Left renal cortex interstitium (tissue), 4 donors: ENCODE measurements at regions not wholly inside any gene's neighbourhood (a gene's known extent, or its start where the extent isn't known, plus 50 kb on each side); places are given as distances from the start of the nearest gene placed in this dataset.

Experiments used
- DNase-seq, 4 donors: peaks; one replicate each; pipeline ENCODE4 v3.0.0-alpha.2; 2013; ENCODE audit warnings: low read depth in 4 of 4, low spot score in 2 of 4, missing footprints in 1 of 4

- DNase-seq, result no peak
Measured at GRCh38 chr20:48313324-48313723, 514.5 kb downstream of the PREX1 start.

DNA sequence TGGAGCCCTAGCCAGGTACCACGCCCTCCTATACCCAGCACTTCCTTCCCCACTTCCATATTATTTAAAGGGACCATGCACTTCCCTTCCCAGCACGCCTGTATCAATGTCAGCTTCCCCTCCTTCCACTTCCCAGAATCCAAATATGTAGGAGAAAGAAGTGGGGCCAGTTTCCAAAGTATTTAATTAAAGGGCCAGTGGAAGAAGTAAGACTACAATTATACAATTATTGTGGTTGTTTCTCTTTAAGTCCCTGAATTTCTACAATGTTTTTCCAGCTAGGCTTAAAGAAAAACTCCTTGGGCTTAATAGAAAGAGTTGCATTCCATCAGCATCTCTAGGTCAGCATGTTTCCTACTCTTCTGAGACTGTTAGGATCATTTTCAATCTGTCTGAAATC is 515.8 kb downstream of the PREX1 start:
- no peak for DNase-seq

DNA sequence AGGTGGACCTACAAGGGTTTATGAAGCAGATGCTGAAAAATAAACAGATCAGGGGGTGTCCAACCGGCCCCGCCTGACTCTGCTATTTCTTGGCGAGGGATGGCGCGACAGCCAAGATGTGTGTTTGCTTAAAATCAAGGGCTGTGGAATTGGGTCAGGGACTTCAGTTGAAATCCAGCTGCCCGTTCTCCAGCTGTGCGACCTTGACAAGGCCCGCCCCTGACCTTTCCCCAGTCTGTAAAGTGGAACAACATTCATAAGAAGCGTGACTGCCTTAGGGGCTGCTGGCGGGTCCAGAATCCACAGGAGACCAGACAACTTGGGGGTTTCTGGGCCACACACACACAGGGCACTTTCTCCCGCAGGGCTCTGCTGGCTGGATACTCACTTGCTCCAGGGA is 517.5 kb downstream of the PREX1 start:
- DNase-seq, result no peak

DNA sequence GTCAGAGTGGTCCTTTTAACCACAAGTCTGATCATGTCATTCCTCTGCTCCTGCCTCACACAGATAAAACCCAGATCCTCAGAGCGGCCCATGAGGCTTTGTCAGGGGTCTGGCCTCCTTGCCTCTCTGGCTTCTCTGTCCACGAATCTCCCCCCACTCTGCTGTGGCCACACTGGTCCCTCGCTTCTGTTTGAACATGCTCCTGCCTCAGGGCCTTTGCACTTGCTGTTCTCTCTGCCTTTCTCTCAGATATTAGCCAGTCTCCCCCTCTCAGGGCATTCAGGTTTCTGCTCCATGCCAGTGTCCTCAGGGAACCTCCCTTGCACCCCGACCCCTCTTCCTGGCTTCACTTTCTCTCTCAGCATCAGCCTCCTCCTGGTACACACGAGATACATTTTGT is 518.5 kb downstream of the PREX1 start:
- DNase-seq, result no peak

DNA sequence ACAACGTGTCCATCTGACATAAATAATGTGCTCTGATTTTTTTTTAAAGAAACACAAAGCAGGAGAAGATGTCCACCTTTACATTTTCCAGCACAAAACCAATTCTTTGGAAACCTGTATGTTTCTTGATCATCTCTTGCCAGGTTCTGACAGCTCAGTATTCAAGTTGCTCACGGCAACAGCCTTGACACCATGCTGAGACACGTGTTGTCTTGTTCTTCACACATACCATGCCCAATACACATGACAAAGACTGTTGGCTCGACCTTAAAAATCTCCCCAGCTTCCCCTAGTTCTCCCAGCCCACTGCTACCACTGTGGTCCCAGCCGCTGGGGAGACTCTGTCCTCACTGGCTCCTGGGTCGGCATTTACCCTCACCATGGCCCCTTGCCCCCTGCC is 518.9 kb downstream of the PREX1 start:
- no peak for DNase-seq

GRCh38 chr20:48308232-48308781 is 519.5 kb downstream of the PREX1 start:
- DNase-seq, result no peak

- no peak for DNase-seq
Measured at GRCh38 chr20:48307277-48307676, 520.5 kb downstream of the PREX1 start.

DNA sequence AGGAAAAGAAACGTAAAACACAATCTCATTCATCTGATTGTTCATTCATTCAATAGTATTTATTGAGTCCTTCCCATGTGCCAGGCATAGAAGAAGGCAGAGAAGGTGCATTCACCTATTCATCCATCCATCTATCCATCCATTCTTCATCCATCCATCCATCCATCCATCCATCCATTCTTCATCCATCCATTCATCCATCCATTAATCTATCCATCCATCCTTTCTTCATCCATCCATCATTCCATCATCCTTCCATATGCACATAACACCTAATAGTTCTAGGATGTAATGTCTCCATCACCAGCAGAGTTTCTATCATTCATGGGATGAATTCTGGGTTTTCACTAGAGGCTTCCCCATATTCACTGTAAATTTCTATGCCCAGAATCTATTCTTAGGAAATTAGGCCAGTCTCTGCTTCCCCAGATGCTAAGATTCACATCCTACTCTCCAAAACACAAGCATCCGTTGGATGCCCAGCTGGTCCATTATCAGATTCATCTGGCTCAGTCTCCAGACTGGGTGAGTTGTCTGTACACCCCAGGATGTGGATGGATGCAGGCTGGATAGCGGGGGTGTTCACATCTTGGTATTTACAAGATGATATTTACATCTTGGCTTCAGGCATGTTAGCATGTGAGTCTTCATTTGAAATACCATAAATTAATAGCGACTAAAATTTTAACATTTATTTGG is 517.7 kb upstream of the SULF2 start:
- DNase-seq, result no peak

DNA sequence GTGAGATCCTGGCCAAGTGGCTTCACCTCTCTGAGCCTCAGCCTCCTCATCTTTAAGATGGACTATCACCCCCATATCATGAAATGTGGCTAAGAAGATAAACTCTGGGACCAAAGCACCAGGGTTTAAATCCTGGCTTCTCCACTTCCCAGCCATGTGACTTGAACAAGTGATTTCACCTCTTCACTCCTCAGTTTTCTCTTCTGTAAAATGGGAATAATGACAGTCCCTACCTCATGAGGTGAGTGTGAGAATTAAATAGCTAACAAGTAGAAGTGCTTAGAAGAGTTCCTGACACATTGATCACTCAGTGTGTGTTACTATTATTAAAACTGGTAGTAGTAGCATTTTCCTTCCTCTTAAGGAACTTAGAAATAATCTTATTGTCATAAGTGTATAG is 516.9 kb upstream of the SULF2 start:
- DNase-seq, result no peak

DNA sequence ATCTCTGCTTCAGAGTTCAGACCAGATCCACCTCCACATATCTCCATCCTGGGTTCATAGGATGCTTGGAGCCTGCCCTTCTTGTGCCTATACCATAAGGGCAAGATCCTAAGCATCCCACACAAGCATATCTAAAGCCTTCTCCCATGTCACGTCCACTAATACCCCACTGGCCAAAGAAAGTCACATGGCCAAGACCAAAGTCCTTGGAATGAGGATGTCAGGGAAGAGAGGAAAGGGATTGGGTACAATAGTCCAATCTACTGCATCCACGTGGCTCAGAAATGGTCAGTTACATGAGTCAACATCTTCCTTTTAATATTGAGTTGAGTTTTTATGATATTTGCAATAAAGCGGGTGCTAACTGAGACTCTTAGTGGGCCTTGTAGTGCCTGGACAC is 515.9 kb upstream of the SULF2 start:
- DNase-seq, result no peak

GRCh38 chr20:48300529-48300928 is 515.2 kb upstream of the SULF2 start:
- no peak for DNase-seq

- no peak for DNase-seq
Measured at GRCh38 chr20:48298851-48299484, 513.7 kb upstream of the SULF2 start.

GRCh38 chr20:48298433-48298832 is 513.2 kb upstream of the SULF2 start:
- no peak for DNase-seq

- no peak for DNase-seq
Measured at GRCh38 chr20:48295966-48296421, 510.7 kb upstream of the SULF2 start.

GRCh38 chr20:48295445-48295903 is 510.2 kb upstream of the SULF2 start:
- DNase-seq, result peak in 1 of 4 donors; percentile 82

DNA sequence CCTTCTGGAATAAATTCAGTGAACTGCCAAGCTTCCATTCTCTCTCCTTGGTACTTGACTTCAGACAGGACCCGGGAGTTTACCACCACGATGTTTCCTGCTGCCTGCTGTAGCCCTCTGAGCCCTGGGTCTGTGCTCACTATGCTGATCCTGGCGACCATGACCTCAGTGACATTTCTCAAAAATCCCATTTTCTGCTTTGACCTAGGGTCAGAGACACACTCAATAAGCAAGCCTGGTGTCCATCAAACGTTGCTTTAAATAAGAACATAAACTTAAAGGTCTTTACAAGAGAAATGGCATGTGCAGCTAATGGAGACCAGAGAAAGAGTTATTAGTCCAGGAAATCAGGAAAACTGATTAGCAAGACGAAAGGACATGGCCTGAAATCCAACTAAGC is 509.7 kb upstream of the SULF2 start:
- no peak for DNase-seq

DNA sequence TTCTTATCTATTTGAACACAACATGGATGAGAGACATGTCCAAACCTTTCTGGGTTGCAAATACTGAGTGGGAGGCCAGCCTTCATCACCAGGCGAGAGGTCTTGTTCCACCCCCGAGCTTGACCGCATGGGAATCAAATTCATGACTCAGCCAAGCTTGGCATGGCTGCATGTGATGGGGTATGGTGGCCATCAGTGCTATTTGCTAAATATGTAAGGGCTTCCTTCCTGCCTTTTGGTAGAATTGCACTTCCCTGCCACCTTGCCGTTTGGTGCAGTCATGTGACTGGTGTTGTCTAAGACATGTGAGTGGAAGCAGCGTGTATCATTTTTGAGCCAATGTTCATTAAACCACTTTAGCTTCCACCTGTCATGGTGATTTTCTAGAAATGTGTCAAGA is 508.9 kb upstream of the SULF2 start:
- DNase-seq, result no peak

DNA sequence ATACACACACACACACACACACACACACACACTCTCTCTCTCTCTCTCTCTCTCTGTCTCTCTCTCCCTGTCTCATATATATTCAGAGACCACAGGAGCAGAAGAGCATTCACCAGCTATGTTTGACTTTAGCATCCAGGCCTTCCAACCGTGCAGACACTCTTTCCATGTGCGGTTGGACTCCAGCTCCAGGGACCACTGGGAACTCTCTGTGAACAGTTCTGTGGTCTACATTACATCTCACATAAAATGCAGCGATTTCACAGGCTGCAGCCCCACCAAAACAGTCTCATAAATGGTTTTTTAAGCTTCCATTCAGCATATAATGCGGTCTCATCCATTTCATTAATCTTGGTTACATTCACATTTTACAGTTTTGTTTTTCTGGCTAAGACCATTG is 508.4 kb upstream of the SULF2 start:
- DNase-seq, result no peak

DNA sequence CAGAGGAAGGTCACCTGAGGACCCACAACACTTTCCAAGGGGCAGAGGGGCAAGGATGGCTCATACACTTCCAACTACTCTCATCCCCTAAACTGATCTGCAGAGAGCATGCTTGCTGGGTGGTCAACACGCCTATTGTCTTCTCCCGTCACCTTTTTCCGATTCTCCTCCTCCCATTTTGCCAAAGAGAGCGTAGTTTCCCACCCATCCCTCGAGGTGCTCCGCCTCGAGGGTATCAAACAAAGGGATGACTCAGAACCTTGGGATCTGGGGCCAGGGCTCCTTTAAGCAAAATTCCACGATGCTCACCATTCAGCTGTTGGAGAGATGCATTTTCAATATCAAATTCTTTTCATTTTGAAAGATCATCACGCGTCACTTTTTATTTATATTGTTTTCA is 507.5 kb upstream of the SULF2 start:
- DNase-seq, result no peak

GRCh38 chr20:48291896-48292295 is 506.6 kb upstream of the SULF2 start:
- no peak for DNase-seq

GRCh38 chr20:48288930-48289507 is 503.7 kb upstream of the SULF2 start:
- no peak for DNase-seq
